Heart left ventricle (tissue), 16 donors: ENCODE measurements at regions not wholly inside any gene's neighbourhood (a gene's known extent, or its start where the extent isn't known, plus 50 kb on each side); places are given as distances from the start of the nearest gene placed in this dataset.
"Not testable (repeated sequence)": the region's sequence is repeated elsewhere in the genome, so short reads cannot be mapped to it uniquely, and the experiment has no call there.

Source experiments
- ATAC-seq, 4 donors: fragments of 200-7000 bp; cut with Tn5 transposase; one replicate each; pipeline ENCODE4 v1.9.1; 2020 to 2022; ENCODE audit warnings: moderate library complexity in 4 of 4, mild to moderate bottlenecking in 3 of 4, moderate number of reproducible peaks in 1 of 4
- DNase-seq, 5 donors: peaks; one replicate each; pipeline ENCODE4 v3.0.0-alpha.2; 2020
- H3K27ac ChIP-seq, 12 donors: fragments of 200-600 bp; sonication (generic) in 4 of 12; one replicate each; pipeline versions ENCODE4 v1.5.0 to v1.8.0; 2016 to 2022; ENCODE audit warnings: mild to moderate bottlenecking in 2 of 12
- H3K27me3 ChIP-seq, 9 donors: fragments of 200-600 bp; sonication (generic) in 2 of 9; one replicate each; pipeline versions ENCODE4 v1.5.1 to v1.8.0; 2016 to 2022; ENCODE audit warnings: mild to moderate bottlenecking in 3 of 9
- H3K36me3 ChIP-seq, 9 donors: fragments of 200-600 bp; sonication (generic) in 2 of 9; one replicate each; pipeline versions ENCODE4 v1.5.0 to v1.8.0; 2018 to 2022; ENCODE audit warnings: mild to moderate bottlenecking in 2 of 9
- H3K4me1 ChIP-seq, 12 donors: fragments of 200-600 bp; sonication (generic) in 4 of 12; one replicate each; pipeline versions ENCODE4 v1.5.0 to v1.8.0; 2016 to 2022; ENCODE audit warnings: mild to moderate bottlenecking in 3 of 12
- H3K4me3 ChIP-seq, 12 donors: fragments of 200-600 bp; sonication (generic) in 4 of 12; one replicate each; pipeline versions ENCODE4 v1.5.0 to v1.8.0; 2017 to 2022; ENCODE audit warnings: mild to moderate bottlenecking in 9 of 12, moderate library complexity in 4 of 12
- H3K9me3 ChIP-seq, 12 donors: fragments of 200-600 bp; sonication (generic) in 4 of 12; one replicate each; pipeline versions ENCODE4 v1.5.0 to v1.8.0; 2016 to 2022; ENCODE audit warnings: mild to moderate bottlenecking in 1 of 12
- POLR2A ChIP-seq, 2 donors: fragments of 450-650 bp; IDR thresholded peaks; one replicate each; pipeline ENCODE4 v1.6.1; 2017; ENCODE audit warnings: antibody characterized with exemption in 2 of 2, mild to moderate bottlenecking in 2 of 2, moderate library complexity in 2 of 2
- WGBS, 4 donors: extraction: QIAGEN DNeasy Blood & Tissue Kit in 2 of 4; methylation state at CpG; one replicate each; pipeline versions ENCODE4 v1.1.5 to v1.1.7; 2013 to 2018; 5-methylcytosine and 5-hydroxymethylcytosine counted together
- intact Hi-C, 10 donors: fragments of 100-400 bp; cut with DNase I; formaldehyde crosslinking; loops; one replicate each; pipeline versions ENCODE4 v1.11.1 to v1.14.2; 2022
- TF ChIP-seq, protein P1 (sequence below), 12 donors: fragments of 200-600 bp; sonication (generic) in 4 of 12; IDR thresholded peaks; one replicate each; pipeline versions ENCODE4 v1.5.0 to v1.8.0; 2018 to 2022; ENCODE audit warnings: antibody characterized with exemption in 12 of 12, mild to moderate bottlenecking in 5 of 12
- donor health status: ischemic (EF 13 %, LVEDD 7.1; RV severe dilation, severe dysfunction).
- donor health status: healthy with polysubstance abuse.
- donor health status: DM: no; HTN: yes; CAD: no.
- donor health status: DM: no; HTN: no; CAD: no.
- donor health status: ischemic (EF 25% LVEDD 6.9; RV normal size, moderate dysfunction).
- donor health status: ischemic (EF 25% LVEDD 5.7; RV mildly dilated, moderate dysfunction).
- donor health status: healthy.
- donor health status: DM: yes; HTN: yes; CAD: no.
- donor health status: ischemic (EF 35%, LVEDD 5.7; RV mildly dilated, moderate dysfunction).
- donor health status: nonischemic (EF 11% LVEDD 7.7; RV severe dilation, severe dysfunction).
- donor health status: DM: yes; HTN: yes; CAD: no.
- donor health status: PGD.
- donor health status: ischemic (EF 29% LVEDD 5.4; RV normal size, mild dysfunction).
- donor health status: nonischemic (EF 23%, LVEDD 6.1; RV moderate dilation, normal function).

DNA sequence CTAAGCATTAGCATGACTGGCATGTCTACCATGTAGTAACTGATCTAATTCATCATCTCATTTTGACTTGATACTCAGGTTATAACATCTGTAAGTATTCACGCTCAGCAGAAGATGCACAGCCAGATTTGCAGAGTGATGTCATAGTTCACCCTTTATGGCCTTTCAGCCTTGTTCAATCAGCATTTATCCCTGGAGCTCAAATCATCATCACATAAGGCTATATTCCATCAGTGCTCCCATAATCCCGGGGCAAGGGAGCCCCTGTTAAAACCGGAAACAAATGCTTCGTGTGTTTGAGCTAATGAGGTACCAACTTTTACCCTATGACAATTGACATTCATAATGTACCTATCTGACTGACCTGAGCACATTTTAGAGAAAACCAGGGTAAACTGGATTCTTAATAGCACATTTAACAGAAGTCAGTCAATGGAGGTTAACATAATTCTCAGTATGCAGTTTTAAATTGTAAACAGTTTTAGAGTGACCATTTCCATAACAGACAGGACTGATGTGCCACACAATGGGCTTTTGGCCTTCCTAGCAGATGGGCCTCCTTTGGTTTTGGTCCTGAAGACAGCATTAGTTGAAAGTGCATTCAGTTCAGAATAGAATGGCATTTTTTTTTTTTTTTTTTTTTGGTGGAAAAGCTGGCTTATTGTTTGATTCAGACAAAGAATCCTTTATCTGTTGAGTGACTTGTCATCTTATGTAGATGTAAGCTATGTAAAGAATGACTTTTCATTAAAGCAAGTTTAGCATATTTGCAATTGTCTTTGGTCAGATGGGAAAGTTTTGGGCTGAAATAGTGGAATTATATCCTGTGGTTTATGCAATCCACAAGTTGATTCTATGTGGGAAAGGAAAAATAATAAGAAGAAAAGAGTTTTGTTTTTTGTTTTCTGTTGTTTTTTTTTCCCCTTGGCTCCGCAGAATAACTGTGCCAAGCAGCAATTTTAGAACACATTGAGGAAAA, 866.0 kb upstream of the ACVR2A start:
- no peak for ATAC-seq

DNA sequence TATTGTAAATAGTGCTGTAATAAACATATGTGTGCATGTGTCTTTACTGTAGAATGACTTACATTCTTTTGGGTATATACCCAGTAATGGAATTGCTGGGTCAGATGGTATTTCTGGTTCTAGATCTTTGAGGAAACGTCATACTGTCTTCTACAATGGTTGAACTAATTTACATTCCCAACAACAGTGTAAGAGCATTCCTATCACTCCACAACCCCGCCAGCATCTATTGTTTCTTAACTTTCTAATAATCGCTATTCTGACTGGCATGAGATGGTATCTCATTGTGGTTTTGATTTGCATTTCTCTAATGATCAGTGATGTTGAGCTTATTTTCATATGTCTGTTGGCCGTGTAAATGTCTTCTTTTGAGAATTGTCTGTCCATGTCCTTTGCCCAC, 873.8 kb upstream of the ACVR2A start:
- H3K4me3 ChIP-seq, ATAC-seq, intact Hi-C loops: not testable (repeated sequence)

More for the DNA sequence above, 866.0 kb upstream of the ACVR2A start:
- Histone ChIP-seq H3K36me3 (no peaks in the 10 kb centered on the region), H3K27ac (no peak overlapping the region), H3K4me3 (no peak overlapping the region), H3K9me3 (no peaks in the 10 kb centered on the region), H3K27me3 (peaks cover 0 to 2% (median 0%) of the 10 kb centered on the region in 9 donors), H3K4me1 (no peaks in the 10 kb centered on the region)
- no peak for DNase-seq
- WGBS, 4 donors: 87 to 89% (median 88%) methylated on average over 5 of the region's 5 CpGs
- TF ChIP-seq, protein P1, sequence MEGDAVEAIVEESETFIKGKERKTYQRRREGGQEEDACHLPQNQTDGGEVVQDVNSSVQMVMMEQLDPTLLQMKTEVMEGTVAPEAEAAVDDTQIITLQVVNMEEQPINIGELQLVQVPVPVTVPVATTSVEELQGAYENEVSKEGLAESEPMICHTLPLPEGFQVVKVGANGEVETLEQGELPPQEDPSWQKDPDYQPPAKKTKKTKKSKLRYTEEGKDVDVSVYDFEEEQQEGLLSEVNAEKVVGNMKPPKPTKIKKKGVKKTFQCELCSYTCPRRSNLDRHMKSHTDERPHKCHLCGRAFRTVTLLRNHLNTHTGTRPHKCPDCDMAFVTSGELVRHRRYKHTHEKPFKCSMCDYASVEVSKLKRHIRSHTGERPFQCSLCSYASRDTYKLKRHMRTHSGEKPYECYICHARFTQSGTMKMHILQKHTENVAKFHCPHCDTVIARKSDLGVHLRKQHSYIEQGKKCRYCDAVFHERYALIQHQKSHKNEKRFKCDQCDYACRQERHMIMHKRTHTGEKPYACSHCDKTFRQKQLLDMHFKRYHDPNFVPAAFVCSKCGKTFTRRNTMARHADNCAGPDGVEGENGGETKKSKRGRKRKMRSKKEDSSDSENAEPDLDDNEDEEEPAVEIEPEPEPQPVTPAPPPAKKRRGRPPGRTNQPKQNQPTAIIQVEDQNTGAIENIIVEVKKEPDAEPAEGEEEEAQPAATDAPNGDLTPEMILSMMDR (IDR thresholded peaks at IDR 0.05): no peak
- no peak for TF ChIP-seq POLR2A (IDR thresholded peaks at IDR 0.05)
- intact Hi-C loops: no loop called here

DNA sequence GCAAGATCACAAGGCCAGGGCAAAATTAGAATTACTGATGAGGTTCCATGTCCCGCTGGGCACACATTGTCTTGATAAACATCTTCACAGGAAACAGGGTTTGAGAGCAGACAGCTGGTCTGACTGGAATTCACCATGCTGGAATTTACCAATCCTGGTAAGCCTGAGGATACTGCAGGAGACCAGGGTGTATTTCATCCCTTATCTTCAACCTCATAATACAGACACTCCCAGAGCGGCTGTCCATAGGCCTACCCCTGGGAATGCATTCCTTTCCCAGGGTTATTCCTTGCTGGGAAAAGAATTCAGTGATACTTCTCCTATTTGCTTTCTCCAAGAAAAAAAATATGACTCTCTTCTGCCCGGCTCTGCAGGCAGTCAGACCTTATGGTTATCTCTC, 875.1 kb upstream of the ACVR2A start:
- DNase-seq, H3K4me3 ChIP-seq, ATAC-seq, intact Hi-C loops, H3K27me3 ChIP-seq, H3K4me1 ChIP-seq, H3K27ac ChIP-seq, H3K36me3 ChIP-seq: not testable (repeated sequence)
- whole genome bisulfite sequencing, 4 donors: 72 to 83% (median 76%) methylated on average over 3 of the region's 3 CpGs
- H3K9me3 ChIP-seq: peaks cover 0 to 14% (median 5%) of the 10 kb centered on the region in 12 donors

More for the DNA sequence above, 873.8 kb upstream of the ACVR2A start:
- DNase-seq, H3K36me3 ChIP-seq, H3K27me3 ChIP-seq, H3K27ac ChIP-seq, H3K4me1 ChIP-seq: not testable (repeated sequence)
- 80 to 87% (median 83%) methylated on average over 4 of the region's 4 CpGs for WGBS, 4 donors
- H3K9me3 ChIP-seq: peaks cover 0 to 14% (median 5%) of the 10 kb centered on the region in 12 donors

DNA sequence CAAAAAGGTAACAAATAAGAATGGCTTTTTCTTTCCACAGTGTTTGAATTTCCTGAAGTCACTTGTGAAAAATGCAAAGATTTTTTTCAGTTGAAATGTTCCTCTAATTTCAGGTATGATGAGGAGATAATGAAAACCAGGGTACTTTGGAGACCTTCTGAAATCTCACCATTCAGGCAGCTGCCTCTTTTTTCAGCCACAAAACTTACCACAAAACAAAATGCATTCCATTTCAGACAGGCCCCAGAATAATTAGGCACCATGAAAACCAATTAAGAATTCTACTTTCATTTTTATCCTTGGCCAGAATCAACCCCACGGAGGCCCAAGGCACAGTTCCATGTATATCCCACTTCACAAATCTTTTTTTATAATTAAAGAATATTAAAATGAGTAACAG, 880.3 kb upstream of the ACVR2A start:
- intact Hi-C loops: no loop called here
- Histone ChIP-seq H3K27ac (no peak overlapping the region), H3K36me3 (no peaks in the 10 kb centered on the region), H3K4me3 (no peak overlapping the region), H3K9me3 (peaks cover 0 to 4% (median 0%) of the 10 kb centered on the region in 12 donors), H3K27me3 (no peaks in the 10 kb centered on the region), H3K4me1 (no peaks in the 10 kb centered on the region)
- no peak for ATAC-seq
- TF ChIP-seq POLR2A (IDR thresholded peaks at IDR 0.05): no peak
- TF ChIP-seq, protein P1 (IDR thresholded peaks at IDR 0.05): no peak
- DNase-seq: no peak
- 68 to 89% (median 79%) methylated on average over 1 of the region's 1 CpG for WGBS, 4 donors

DNA sequence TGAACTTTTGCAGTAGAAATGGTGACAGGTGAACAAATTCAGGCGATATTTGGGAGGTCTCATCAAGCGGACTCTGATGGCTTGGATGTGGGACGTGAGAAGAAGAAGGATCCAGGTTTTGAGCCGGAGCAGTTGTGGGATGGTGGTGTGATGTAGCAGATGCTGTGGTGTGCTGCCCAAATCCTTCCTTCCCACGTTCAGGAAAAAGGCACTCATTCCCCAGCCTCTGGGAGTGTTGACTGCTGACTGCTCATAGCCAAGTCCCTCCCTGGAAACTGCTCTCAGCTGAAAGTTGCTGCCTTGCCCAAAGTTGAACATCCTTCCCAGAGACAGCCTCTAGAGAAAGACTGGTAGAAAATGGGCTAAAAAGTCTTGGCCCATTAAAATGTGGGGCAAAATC, 890.3 kb upstream of the ACVR2A start:
- H3K4me3 ChIP-seq: no peak overlapping the region
- no peaks in the 10 kb centered on the region for H3K9me3 ChIP-seq
- no peaks in the 10 kb centered on the region for H3K27me3 ChIP-seq
- intact Hi-C loops: no loop called here
- no peak overlapping the region for H3K27ac ChIP-seq
- no peak for DNase-seq
- WGBS, 4 donors: 65 to 83% (median 78%) methylated on average over 5 of the region's 5 CpGs
- no peak for ATAC-seq
- TF ChIP-seq POLR2A (IDR thresholded peaks at IDR 0.05): no peak
- TF ChIP-seq, protein P1 (IDR thresholded peaks at IDR 0.05): no peak
- no peaks in the 10 kb centered on the region for H3K4me1 ChIP-seq
- no peaks in the 10 kb centered on the region for H3K36me3 ChIP-seq
